Fibroblast of skin of abdomen (primary cell): ENCODE measurements at regions not wholly inside any gene's neighbourhood (a gene's known extent, or its start where the extent isn't known, plus 50 kb on each side); places are given as distances from the start of the nearest gene placed in this dataset.
"Not testable (repeated sequence)": the region's sequence is repeated elsewhere in the genome, so short reads cannot be mapped to it uniquely, and the experiment has no call there.

ENCODE experiments used
- DNase-seq: peaks from one replicate; pipeline ENCODE4 v3.0.0-alpha.2; 2013

GRCh38 chr13:54415753-54416366 is 1387.2 kb downstream of the OLFM4 start:
- no peak for DNase-seq

- not testable (repeated sequence) for DNase-seq
Measured at GRCh38 chr13:54422946-54423345, 1394.3 kb downstream of the OLFM4 start.

GRCh38 chr13:54424344-54424743 is 1395.7 kb downstream of the OLFM4 start:
- no peak for DNase-seq

GRCh38 chr13:54433493-54434206 is 1405.0 kb downstream of the OLFM4 start:
- DNase-seq: no peak

GRCh38 chr13:54440853-54441400 is 1412.3 kb downstream of the OLFM4 start:
- not testable (repeated sequence) for DNase-seq

GRCh38 chr13:54445453-54445852 is 1416.8 kb downstream of the OLFM4 start:
- no peak for DNase-seq

- DNase-seq: no peak
Measured at GRCh38 chr13:54445865-54446264, 1417.3 kb downstream of the OLFM4 start.

GRCh38 chr13:54449922-54450321 is 1421.3 kb downstream of the OLFM4 start:
- no peak for DNase-seq

GRCh38 chr13:54484166-54484565 is 1455.6 kb downstream of the OLFM4 start:
- DNase-seq: no peak

- DNase-seq: no peak
Measured at GRCh38 chr13:54486421-54487166, 1458.0 kb downstream of the OLFM4 start.

- DNase-seq: no peak
Measured at GRCh38 chr13:54489359-54489758, 1460.7 kb downstream of the OLFM4 start.

- no peak for DNase-seq
Measured at GRCh38 chr13:54492995-54493394, 1464.4 kb downstream of the OLFM4 start.

GRCh38 chr13:54511366-54511765 is 1482.8 kb downstream of the OLFM4 start:
- DNase-seq: no peak

- DNase-seq: no peak
Measured at GRCh38 chr13:54513254-54513653, 1484.6 kb downstream of the OLFM4 start.

GRCh38 chr13:54536112-54536511 is 1507.5 kb downstream of the OLFM4 start:
- no peak for DNase-seq

- no peak for DNase-seq
Measured at GRCh38 chr13:54563286-54563685, 1534.7 kb downstream of the OLFM4 start.

- DNase-seq: not testable (repeated sequence)
Measured at GRCh38 chr13:54572037-54572436, 1543.4 kb downstream of the OLFM4 start.

- DNase-seq: no peak
Measured at GRCh38 chr13:54573186-54573585, 1544.6 kb downstream of the OLFM4 start.

GRCh38 chr13:54574791-54575190 is 1546.2 kb downstream of the OLFM4 start:
- no peak for DNase-seq

- DNase-seq: no peak
Measured at GRCh38 chr13:54591540-54591939, 1562.9 kb downstream of the OLFM4 start.

GRCh38 chr13:54592201-54592600 is 1563.6 kb downstream of the OLFM4 start:
- DNase-seq: no peak

- DNase-seq: no peak
Measured at GRCh38 chr13:54593504-54593903, 1564.9 kb downstream of the OLFM4 start.

GRCh38 chr13:54597540-54598088 is 1569.0 kb downstream of the OLFM4 start:
- no peak for DNase-seq
